HG03159 (cell line): ENCODE measurements at regions not wholly inside any gene's neighbourhood (a gene's known extent, or its start where the extent isn't known, plus 50 kb on each side); places are given as distances from the start of the nearest gene placed in this dataset.
A peak's percentile ranks its signal among the peaks of the same experiment; 100 is the strongest.
"Not testable (repeated sequence)": the region's sequence is repeated elsewhere in the genome, so short reads cannot be mapped to it uniquely, and the experiment has no call there.

Source experiments
- ATAC-seq: cut with Tn5 transposase; IDR thresholded peaks from one replicate; pipeline ENCODE4 v1.9.1; 2021; ENCODE audit warnings: mild to moderate bottlenecking, moderate library complexity; ENCODE audit not compliant: unreplicated experiment

DNA sequence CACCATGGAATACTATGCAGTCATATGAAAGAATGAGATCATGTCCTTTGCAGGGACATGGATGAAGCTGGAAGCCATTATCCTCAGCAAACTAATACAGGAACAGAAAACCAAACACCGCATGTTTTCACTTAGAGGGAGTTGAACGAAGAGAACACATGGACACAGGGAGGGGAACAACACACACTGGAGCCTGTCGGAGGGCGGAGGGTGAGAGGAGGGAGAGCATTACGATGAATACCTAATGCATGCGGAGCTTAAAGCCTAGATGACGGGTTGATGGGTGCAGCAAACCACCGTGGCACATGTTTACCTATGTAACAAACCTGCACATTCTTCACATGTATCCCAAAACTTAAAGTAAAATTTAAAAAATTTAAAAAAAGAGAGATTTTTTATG is 191.0 kb upstream of the PRSS58 start:
- ATAC-seq = not testable (repeated sequence)

- ATAC-seq = no peak
Observed at GRCh38 chr7:142447762-142448161, 189.9 kb upstream of the PRSS58 start.

GRCh38 chr7:142445019-142445686 is 187.3 kb upstream of the PRSS58 start:
- ATAC-seq = no peak

DNA sequence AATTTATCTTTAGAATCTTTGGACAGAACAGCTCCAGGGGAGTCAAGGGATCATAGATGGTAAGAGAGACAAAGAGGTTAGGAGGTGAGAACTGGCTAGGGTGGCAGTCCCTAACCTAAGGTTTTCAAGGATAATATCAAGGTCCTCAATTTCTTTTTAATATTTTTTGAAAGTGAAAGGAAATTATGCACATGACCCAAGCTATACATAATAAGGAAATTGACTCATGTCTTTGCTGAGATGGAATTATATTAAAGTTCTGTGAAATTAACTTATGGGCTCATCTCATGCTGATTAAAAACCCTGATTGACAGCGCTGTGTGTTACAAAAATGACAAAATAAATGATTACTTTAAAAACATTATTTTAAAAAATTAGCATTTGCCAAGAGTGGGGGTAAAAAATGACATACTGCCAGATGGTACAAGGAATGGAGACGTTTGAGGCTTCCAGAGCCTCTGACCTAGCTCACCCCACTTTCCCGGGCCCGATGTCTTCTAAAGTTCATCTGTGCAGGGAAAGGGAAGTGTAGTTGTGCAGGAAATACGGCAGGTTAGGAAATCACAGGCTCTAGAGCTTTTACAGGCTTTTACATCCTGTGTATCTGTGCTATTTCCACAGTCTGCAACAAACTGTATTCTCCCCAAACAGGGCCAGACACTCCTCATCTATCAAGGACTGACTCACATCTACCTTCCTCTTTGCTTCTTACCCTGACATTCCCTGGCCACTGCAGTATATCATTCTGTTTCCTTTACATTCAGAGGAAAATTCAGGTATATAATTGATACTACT is 185.6 kb upstream of the PRSS58 start:
- ATAC-seq = no peak

GRCh38 chr7:142442396-142442795 is 184.5 kb upstream of the PRSS58 start:
- no peak for ATAC-seq

GRCh38 chr7:142440906-142441411 is 183.1 kb upstream of the PRSS58 start:
- ATAC-seq = no peak

GRCh38 chr7:142440219-142440905 is 182.5 kb upstream of the PRSS58 start:
- ATAC-seq = no peak

- peak; percentile 69 for ATAC-seq
Observed at GRCh38 chr7:142439739-142440138, 181.9 kb upstream of the PRSS58 start.

- ATAC-seq = no peak
Observed at GRCh38 chr7:142438923-142439515, 181.2 kb upstream of the PRSS58 start.

DNA sequence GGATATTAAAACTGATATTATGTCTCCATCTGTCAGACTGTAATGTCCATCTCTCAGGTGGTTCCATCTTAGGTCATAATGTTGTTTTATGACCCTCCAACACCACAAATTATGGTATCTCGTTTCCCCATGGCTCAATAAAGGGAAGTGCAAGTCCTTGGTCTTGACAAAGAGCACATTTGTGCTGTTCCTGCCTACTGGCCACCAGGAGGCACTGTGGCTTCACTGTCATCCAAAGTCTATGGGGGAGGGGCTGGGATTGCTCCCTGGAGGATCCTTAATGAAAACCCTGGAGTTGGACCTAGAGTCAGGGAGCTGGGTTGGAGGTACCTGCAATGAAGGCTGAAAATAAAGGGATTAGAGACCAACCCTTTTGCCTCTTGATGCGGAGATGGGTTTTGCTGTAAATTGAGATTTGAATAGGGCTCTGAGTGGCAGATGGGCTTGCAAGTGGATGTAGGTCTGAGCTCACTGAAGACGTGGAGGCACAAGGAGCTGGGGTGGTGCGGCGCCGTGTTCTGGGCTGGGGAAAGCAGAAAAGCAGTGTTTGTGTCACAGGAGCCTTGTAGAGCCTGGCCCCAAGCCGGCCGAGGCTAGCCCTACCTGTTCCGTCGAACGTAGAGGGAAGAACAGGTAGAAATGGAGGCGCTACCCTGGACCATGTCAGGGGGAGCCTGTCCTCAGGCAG is 180.5 kb upstream of the PRSS58 start:
- peak; percentile 46 for ATAC-seq

GRCh38 chr7:142437741-142438140 is 179.9 kb upstream of the PRSS58 start:
- ATAC-seq = no peak

GRCh38 chr7:142436601-142437000 is 178.7 kb upstream of the PRSS58 start:
- no peak for ATAC-seq

DNA sequence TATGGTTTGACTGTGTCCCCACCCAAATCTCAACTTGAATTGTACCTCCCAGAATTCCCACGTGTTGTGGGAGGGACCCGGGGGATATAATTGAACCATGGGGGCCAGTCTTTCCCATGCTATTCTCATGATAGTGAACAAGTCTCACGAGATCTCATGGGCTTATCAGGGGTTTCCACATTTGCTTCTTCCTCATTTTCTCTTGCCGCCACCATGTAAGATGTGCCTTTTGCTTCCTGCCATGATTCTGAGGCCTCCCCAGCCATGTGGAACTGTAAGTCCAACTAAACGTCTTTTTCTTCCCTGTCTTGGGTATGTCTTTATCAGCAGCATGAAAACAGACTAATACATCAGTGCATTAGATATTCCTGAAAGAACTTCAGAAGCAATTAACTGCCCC is 177.7 kb upstream of the PRSS58 start:
- ATAC-seq = not testable (repeated sequence)

DNA sequence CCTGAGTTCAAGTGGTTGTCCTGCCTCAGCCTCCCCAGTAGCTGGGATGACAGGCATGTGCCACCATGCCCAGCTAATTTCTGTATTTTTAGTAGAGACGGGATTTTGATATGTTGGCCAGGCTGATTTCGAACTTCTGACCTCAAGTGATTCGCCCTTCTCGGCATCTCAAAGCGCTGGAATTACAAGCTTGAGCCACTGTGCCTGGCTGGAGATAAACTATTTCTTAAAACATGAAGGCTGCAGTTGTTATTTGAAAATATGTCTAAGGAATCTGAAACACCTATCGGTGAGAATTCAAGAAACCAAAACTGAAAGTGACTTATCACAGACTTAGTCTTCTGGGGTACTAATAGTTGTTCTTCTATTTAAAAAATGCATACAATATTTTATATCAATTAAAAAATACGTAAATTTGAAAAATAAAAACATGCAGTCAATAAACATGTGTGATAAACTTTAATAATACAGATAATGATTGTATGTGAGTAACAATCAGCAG is 176.9 kb upstream of the PRSS58 start:
- ATAC-seq = peak; percentile 45

GRCh38 chr7:142434133-142434532 is 176.3 kb upstream of the PRSS58 start:
- not testable (repeated sequence) for ATAC-seq

GRCh38 chr7:142432377-142432776 is 174.5 kb upstream of the PRSS58 start:
- no peak for ATAC-seq

DNA sequence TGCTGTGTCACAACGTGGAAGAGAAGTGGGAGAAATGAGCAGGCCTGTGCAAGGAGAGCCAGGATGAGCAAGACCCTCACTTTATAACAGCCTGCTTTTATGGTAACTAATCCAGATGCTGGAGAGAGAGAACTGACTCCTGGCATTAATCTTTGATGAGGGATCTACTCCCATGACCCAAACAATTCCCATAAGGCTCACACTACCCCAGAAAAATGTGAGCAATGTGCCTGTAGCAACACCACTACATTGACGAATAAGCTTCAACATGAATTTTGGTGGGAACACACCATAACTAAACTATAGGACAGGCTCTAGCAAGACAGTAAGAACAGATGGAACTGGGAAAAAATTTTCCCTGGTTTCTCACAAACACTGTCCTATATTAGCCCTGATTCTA is 173.6 kb upstream of the PRSS58 start:
- no peak for ATAC-seq

- ATAC-seq = no peak
Observed at GRCh38 chr7:142428094-142428493, 170.2 kb upstream of the PRSS58 start.

DNA sequence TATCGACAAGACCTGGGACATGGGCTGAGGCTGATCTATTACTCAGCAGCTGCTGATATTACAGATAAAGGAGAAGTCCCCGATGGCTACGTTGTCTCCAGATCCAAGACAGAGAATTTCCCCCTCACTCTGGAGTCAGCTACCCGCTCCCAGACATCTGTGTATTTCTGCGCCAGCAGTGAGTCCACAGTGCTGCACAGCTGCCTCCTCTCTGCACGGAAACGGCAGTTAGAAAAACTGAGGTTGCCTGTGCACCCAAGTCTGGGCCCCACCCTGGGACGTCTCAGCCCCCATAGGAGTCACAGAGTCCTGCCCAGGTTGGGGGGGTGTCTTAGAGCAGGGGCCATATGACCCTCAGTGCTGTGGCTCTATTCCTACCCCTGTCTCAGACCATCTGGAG is 167.4 kb upstream of the PRSS58 start:
- no peak for ATAC-seq

GRCh38 chr7:142422621-142423020 is 164.8 kb upstream of the PRSS58 start:
- ATAC-seq = no peak
